ENCODE measurements at regions not wholly inside any gene's neighbourhood (a gene's known extent, or its start where the extent isn't known, plus 50 kb on each side); places are given as distances from the start of the nearest gene placed in this dataset.

- in situ Hi-C loops (cut with HindIII; ENCODE audit: low pct_ligation_motif_present, low sequenced_read_pairs), result no loop called here
Measured at GRCh38 chr10:47214520-47214919, 85.5 kb upstream of the GDF10 start.

GRCh38 chr10:47217113-47217512, 82.9 kb upstream of the GDF10 start:
- in situ Hi-C loops (cut with HindIII; ENCODE audit: low pct_ligation_motif_present, low sequenced_read_pairs), result no loop called here
- Histone ChIP-seq H3K27ac (no peak overlapping the region), H3K27me3 (replicated peaks) (no peaks in the 10 kb centered on the region), H3K36me3 (replicated peaks) (no peaks in the 10 kb centered on the region), H3K4me3 (ENCODE audit: low read depth, low read length) (no peak overlapping the region)
- TF ChIP-seq CTCF (IDR thresholded peaks at IDR 0.05; ENCODE audit: low read depth, low read length, missing control alignments), result no peak
- DNase-seq, result no peak

More at GRCh38 chr10:47214520-47214919, 85.5 kb upstream of the GDF10 start:
- no peak for TF ChIP-seq CTCF (IDR thresholded peaks at IDR 0.05; ENCODE audit: low read depth, low read length, missing control alignments)
- Histone ChIP-seq H3K27ac (no peak overlapping the region), H3K36me3 (replicated peaks) (no peaks in the 10 kb centered on the region), H3K27me3 (replicated peaks) (no peaks in the 10 kb centered on the region), H3K4me3 (ENCODE audit: low read depth, low read length) (no peak overlapping the region)
- DNase-seq, result no peak

GRCh38 chr10:47218803-47219202, 81.2 kb upstream of the GDF10 start:
- H3K27ac ChIP-seq, result no peak overlapping the region
- DNase-seq, result no peak
- no peaks in the 10 kb centered on the region for H3K36me3 ChIP-seq (replicated peaks)
- no peak overlapping the region for H3K4me3 ChIP-seq (ENCODE audit: low read depth, low read length)
- no peaks in the 10 kb centered on the region for H3K27me3 ChIP-seq (replicated peaks)
- in situ Hi-C loops (cut with HindIII; ENCODE audit: low pct_ligation_motif_present, low sequenced_read_pairs), result no loop called here
- no peak for TF ChIP-seq CTCF (IDR thresholded peaks at IDR 0.05; ENCODE audit: low read depth, low read length, missing control alignments)

GRCh38 chr10:47222461-47222860, 77.5 kb upstream of the GDF10 start:
- Histone ChIP-seq H3K4me3 (ENCODE audit: low read depth, low read length) (no peak overlapping the region), H3K27me3 (replicated peaks) (no peaks in the 10 kb centered on the region), H3K27ac (no peak overlapping the region), H3K36me3 (replicated peaks) (no peaks in the 10 kb centered on the region)
- no peak for DNase-seq
- in situ Hi-C loops (cut with HindIII; ENCODE audit: low pct_ligation_motif_present, low sequenced_read_pairs), result no loop called here
- TF ChIP-seq CTCF (IDR thresholded peaks at IDR 0.05; ENCODE audit: low read depth, low read length, missing control alignments), result no peak

- no peak for TF ChIP-seq CTCF (IDR thresholded peaks at IDR 0.05; ENCODE audit: low read depth, low read length, missing control alignments)
- Histone ChIP-seq H3K27ac (no peak overlapping the region), H3K4me3 (ENCODE audit: low read depth, low read length) (no peak overlapping the region), H3K36me3 (replicated peaks) (no peaks in the 10 kb centered on the region), H3K27me3 (replicated peaks) (no peaks in the 10 kb centered on the region)
- DNase-seq, result no peak
- in situ Hi-C loops (cut with HindIII; ENCODE audit: low pct_ligation_motif_present, low sequenced_read_pairs), result no loop called here
Measured at GRCh38 chr10:47223236-47223635, 76.8 kb upstream of the GDF10 start.

GRCh38 chr10:47224546-47225218, 75.3 kb upstream of the GDF10 start:
- no peak for TF ChIP-seq CTCF (IDR thresholded peaks at IDR 0.05; ENCODE audit: low read depth, low read length, missing control alignments)
- Histone ChIP-seq H3K27ac (no peak overlapping the region), H3K36me3 (replicated peaks) (no peaks in the 10 kb centered on the region), H3K4me3 (ENCODE audit: low read depth, low read length) (no peak overlapping the region), H3K27me3 (replicated peaks) (no peaks in the 10 kb centered on the region)
- no peak for DNase-seq
- in situ Hi-C loops (cut with HindIII; ENCODE audit: low pct_ligation_motif_present, low sequenced_read_pairs), result no loop called here

Measured in brain microvascular endothelial cell (primary cell).